Glomerular endothelial cell (primary cell): ENCODE measurements at regions not wholly inside any gene's neighbourhood (a gene's known extent, or its start where the extent isn't known, plus 50 kb on each side); places are given as distances from the start of the nearest gene placed in this dataset.

Source experiments
- DNase-seq: peaks from one replicate; pipeline ENCODE4 v3.0.0-alpha.2; 2011; ENCODE audit warnings: low read depth, low spot score; ENCODE audit errors: extremely low read depth

GRCh38 chr10:3551761-3552160 is 233.2 kb downstream of the KLF6 start:
- no peak for DNase-seq

GRCh38 chr10:3549118-3549517 is 235.9 kb downstream of the KLF6 start:
- no peak for DNase-seq

GRCh38 chr10:3548702-3549101 is 236.3 kb downstream of the KLF6 start:
- DNase-seq, result no peak

GRCh38 chr10:3548076-3548475 is 236.9 kb downstream of the KLF6 start:
- DNase-seq, result no peak

- no peak for DNase-seq
These were observed 240.4 kb downstream of the KLF6 start for GRCh38 chr10:3544561-3544960.

GRCh38 chr10:3542185-3542611 is 242.8 kb downstream of the KLF6 start:
- DNase-seq, result peak; percentile 44

- no peak for DNase-seq
These were observed 245.2 kb downstream of the KLF6 start for GRCh38 chr10:3539696-3540383.

GRCh38 chr10:3538656-3539531 is 246.1 kb downstream of the KLF6 start:
- peak; percentile 87 for DNase-seq

GRCh38 chr10:3538291-3538655 is 246.7 kb downstream of the KLF6 start:
- DNase-seq, result no peak

GRCh38 chr10:3537518-3537917 is 247.5 kb downstream of the KLF6 start:
- DNase-seq, result no peak

GRCh38 chr10:3535001-3535400 is 250.0 kb downstream of the KLF6 start:
- no peak for DNase-seq

- no peak for DNase-seq
These were observed 250.6 kb downstream of the KLF6 start for GRCh38 chr10:3534433-3534832.

GRCh38 chr10:3533296-3533695 is 251.7 kb downstream of the KLF6 start:
- no peak for DNase-seq

GRCh38 chr10:3532644-3533043 is 252.4 kb downstream of the KLF6 start:
- no peak for DNase-seq

- DNase-seq, result no peak
These were observed 253.3 kb downstream of the KLF6 start for GRCh38 chr10:3531670-3532069.

- DNase-seq, result no peak
These were observed 254.0 kb downstream of the KLF6 start for GRCh38 chr10:3530783-3531645.

- DNase-seq, result no peak
These were observed 254.7 kb downstream of the KLF6 start for GRCh38 chr10:3530346-3530745.

GRCh38 chr10:3529691-3530090 is 255.3 kb downstream of the KLF6 start:
- DNase-seq, result no peak

- DNase-seq, result no peak
These were observed 256.1 kb downstream of the KLF6 start for GRCh38 chr10:3528823-3529403.

GRCh38 chr10:3528271-3528670 is 256.7 kb downstream of the KLF6 start:
- no peak for DNase-seq

GRCh38 chr10:3527869-3528268 is 257.1 kb downstream of the KLF6 start:
- DNase-seq, result no peak
